ENCODE measurements at regions not wholly inside any gene's neighbourhood (a gene's known extent, or its start where the extent isn't known, plus 50 kb on each side); places are given as distances from the start of the nearest gene placed in this dataset.

DNA sequence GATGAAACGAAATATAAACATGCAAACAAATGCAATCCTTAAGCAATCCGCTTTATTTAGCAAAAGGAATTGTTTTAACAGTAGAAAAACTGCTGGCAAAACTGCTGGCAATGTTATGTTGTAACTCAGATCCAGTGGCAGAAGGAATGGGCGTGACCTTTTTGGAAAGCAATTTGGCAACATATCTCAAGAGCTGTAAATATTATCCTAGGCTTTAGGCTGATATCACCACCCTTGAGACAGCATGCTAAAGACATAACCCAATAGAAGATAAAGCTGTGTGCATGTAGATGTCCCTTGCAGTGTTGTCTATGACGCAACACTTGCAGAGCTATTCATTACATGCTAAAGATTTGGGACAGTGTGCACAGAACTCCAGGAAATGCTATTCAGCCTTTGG is 138.5 kb downstream of the DICER1 start:
- DNase-seq = no peak
- Histone ChIP-seq H3K4me1 (peaks cover 0 to 10% (median 0%) of the 10 kb centered on the region in 4 donors), H3K9me3 (no peaks in the 10 kb centered on the region), H3K36me3 (no peaks in the 10 kb centered on the region), H3K4me3 (no peak overlapping the region), H3K27ac (no peak overlapping the region), H3K27me3 (no peaks in the 10 kb centered on the region)
- TF ChIP-seq POLR2AphosphoS5 (IDR thresholded peaks at IDR 0.05) = no peak
- TF ChIP-seq EP300 (IDR thresholded peaks at IDR 0.05) = no peak
- 54 to 75% methylated on average over 4 of the region's 4 CpGs for WGBS, 2 donors
- intact Hi-C loops (cut with DNase I) = no loop called here

DNA sequence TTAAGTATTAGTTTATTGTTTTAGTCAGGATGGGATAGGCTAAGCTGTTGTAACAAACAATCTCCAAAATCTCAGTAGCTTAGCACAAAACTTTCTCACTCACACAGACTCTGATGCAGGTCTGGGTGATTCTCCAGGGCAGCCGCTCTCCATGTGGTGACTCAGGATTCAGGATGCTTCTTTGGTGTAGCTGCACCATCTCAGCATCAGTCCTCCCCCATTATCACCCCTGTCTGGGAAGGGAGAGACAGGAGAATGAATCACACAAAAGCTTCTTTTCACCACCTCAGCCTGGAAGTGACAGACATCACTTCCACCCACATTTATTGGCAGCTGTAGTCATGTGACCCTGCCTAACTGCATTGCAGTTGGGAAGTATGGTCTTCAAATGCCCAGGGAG is 142.3 kb downstream of the DICER1 start:
- H3K9me3 ChIP-seq = no peaks in the 10 kb centered on the region

DNA sequence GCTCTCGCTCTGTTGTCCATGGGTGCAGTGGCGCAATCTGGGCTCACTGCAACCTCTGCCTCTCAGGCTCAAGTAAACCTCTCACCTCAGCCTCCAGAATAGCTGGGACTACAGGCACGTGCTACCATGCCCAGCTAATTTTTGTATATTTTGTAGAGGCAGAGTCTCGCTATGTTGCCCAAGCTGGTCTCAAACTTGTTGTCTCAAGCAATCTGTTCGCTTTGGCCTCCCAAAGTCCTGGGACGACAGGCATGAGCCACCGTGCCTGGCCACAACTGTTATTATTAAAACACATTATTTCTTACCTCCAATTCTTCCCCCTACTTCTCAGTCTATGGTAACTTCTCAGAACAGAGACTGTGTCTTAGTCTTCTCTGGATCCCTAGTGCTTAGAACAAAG is 143.3 kb downstream of the DICER1 start:
- Histone ChIP-seq H3K4me3 (no peak overlapping the region), H3K36me3 (no peaks in the 10 kb centered on the region), H3K9me3 (no peaks in the 10 kb centered on the region), H3K27ac (no peak overlapping the region), H3K27me3 (no peaks in the 10 kb centered on the region), H3K4me1 (peaks cover 0 to 42% (median 33%) of the 10 kb centered on the region in 4 donors)
- TF ChIP-seq POLR2A (IDR thresholded peaks at IDR 0.05) = no peak
- no peak for TF ChIP-seq POLR2AphosphoS5 (IDR thresholded peaks at IDR 0.05)
- TF ChIP-seq, protein P1, sequence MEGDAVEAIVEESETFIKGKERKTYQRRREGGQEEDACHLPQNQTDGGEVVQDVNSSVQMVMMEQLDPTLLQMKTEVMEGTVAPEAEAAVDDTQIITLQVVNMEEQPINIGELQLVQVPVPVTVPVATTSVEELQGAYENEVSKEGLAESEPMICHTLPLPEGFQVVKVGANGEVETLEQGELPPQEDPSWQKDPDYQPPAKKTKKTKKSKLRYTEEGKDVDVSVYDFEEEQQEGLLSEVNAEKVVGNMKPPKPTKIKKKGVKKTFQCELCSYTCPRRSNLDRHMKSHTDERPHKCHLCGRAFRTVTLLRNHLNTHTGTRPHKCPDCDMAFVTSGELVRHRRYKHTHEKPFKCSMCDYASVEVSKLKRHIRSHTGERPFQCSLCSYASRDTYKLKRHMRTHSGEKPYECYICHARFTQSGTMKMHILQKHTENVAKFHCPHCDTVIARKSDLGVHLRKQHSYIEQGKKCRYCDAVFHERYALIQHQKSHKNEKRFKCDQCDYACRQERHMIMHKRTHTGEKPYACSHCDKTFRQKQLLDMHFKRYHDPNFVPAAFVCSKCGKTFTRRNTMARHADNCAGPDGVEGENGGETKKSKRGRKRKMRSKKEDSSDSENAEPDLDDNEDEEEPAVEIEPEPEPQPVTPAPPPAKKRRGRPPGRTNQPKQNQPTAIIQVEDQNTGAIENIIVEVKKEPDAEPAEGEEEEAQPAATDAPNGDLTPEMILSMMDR (IDR thresholded peaks at IDR 0.05) = no peak
- no peak for TF ChIP-seq EP300 (IDR thresholded peaks at IDR 0.05)
- DNase-seq = no peak
- WGBS, 2 donors = 90 to 92% methylated on average over 7 of the region's 7 CpGs
- intact Hi-C loops (cut with DNase I) = loop anchor here (5.0 kb wide), 2 partner anchors 42 to 83 kb away; no protein-coding TSS in a partner anchor

More for the DNA sequence above, 142.3 kb downstream of the DICER1 start:
- no peak overlapping the region for H3K4me3 ChIP-seq
- WGBS, 2 donors = 91 to 95% methylated on average over 1 of the region's 1 CpG
- peaks cover 0 to 37% (median 23%) of the 10 kb centered on the region in 4 donors for H3K4me1 ChIP-seq
- H3K36me3 ChIP-seq = no peaks in the 10 kb centered on the region
- no peaks in the 10 kb centered on the region for H3K27me3 ChIP-seq
- no peak for DNase-seq
- H3K27ac ChIP-seq = no peak overlapping the region
- TF ChIP-seq EP300 (IDR thresholded peaks at IDR 0.05) (no peak), POLR2A (IDR thresholded peaks at IDR 0.05) (no peak), POLR2AphosphoS5 (IDR thresholded peaks at IDR 0.05) (no peak)
- TF ChIP-seq, protein P1 (IDR thresholded peaks at IDR 0.05) = no peak
- intact Hi-C loops (cut with DNase I) = no loop called here

DNA sequence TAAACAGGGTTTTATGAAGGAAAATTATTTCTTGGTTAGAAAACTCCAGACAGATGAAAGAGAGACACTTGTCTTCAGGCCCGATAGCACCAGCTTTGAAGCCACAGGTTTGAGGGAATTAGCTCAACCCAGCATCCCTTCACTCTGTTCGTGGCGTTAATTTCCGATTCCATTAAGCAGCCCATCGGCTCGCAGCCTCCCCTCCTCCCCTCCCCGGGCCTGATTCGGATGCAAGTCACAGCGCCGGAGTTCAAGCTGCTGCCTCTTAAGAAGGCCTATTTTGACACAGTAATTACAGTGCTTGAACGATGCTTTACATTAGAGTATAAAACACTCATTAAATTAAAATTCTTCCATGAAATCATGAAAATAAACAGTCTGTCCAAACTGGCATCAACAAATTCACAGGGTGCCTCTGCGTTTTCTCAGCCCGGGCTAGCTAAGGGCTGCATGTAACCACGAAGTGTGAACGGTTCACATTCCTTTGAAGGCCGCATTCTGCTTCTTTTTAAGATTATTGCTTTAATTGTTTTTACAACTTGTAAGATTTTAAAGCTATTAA is 145.8 kb downstream of the DICER1 start:
- H3K4me1 ChIP-seq = peaks cover 0 to 50% (median 43%) of the 10 kb centered on the region in 4 donors
- peak; percentile 75 for DNase-seq
- TF ChIP-seq EP300 (IDR thresholded peaks at IDR 0.05) = peak in 2 of 4 donors; percentile 58 to 68
- TF ChIP-seq POLR2AphosphoS5 (IDR thresholded peaks at IDR 0.05) = peak; percentile 63 to 88 (median 80)
- TF ChIP-seq, protein P1 (IDR thresholded peaks at IDR 0.05) = no peak
- no peaks in the 10 kb centered on the region for H3K9me3 ChIP-seq
- no peaks in the 10 kb centered on the region for H3K27me3 ChIP-seq
- peak overlapping the region in 2 of 4 donors; percentile 6 to 15 for H3K4me3 ChIP-seq
- no peaks in the 10 kb centered on the region for H3K36me3 ChIP-seq
- intact Hi-C loops (cut with DNase I) = loop anchor here (2.0 to 5.0 kb wide), 5 partner anchors 29 to 86 kb away; no protein-coding TSS in a partner anchor
- whole genome bisulfite sequencing, 2 donors = 36 to 57% methylated on average over 16 of the region's 16 CpGs
- peak overlapping the region; percentile 6 to 76 (median 68) for H3K27ac ChIP-seq

DNA sequence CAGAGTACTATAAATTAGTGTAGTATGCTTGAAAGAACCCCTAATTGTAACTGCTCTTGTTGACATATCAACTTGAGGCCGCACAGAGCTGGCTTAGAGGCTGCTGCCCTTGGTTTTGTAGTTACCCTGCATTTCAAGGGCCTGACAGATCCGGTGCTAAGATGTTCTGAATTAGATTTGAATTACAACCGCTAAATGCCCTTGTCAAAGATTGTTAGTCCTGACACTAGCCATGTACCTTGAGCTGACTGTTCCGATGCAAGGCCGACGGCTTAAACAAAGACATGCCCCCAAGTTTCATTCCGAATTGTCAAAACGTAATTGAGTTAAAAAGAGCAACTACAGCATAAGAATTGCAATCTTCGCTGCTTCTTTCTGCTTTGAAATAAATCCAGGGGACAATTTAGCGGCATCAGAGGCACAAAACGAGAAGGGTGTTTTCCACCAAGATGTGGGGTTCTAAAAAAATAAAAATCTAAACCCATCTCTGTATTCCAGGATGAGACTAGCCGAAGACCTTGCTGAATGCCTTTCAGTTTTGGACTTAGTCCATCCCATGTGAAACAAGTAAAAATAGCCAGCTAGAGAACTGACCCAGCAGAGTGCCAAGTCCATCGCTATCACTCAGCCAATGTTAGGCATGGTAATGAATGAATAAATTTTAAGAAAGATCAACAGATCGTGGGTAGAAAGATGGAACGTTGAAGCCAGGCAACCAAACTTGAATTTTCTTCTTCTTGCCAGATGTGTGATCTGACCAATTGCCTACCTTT is 148.7 kb downstream of the DICER1 start:
- no peak for DNase-seq
- H3K4me1 ChIP-seq = peaks cover 0 to 50% (median 43%) of the 10 kb centered on the region in 4 donors
- WGBS, 2 donors = 85 to 87% methylated on average over 15 of the region's 15 CpGs
- peak overlapping the region in 3 of 4 donors; percentile 64 to 76 (median 73) for H3K27ac ChIP-seq
- H3K36me3 ChIP-seq = no peaks in the 10 kb centered on the region
- H3K9me3 ChIP-seq = no peaks in the 10 kb centered on the region
- no peak overlapping the region for H3K4me3 ChIP-seq
- peak in 1 of 4 donors; percentile 43 for TF ChIP-seq EP300 (IDR thresholded peaks at IDR 0.05)
- TF ChIP-seq POLR2AphosphoS5 (IDR thresholded peaks at IDR 0.05) = peak; percentile 67 to 88 (median 79)
- no peak for TF ChIP-seq POLR2A (IDR thresholded peaks at IDR 0.05)
- TF ChIP-seq, protein P1 (IDR thresholded peaks at IDR 0.05) = no peak
- H3K27me3 ChIP-seq = no peaks in the 10 kb centered on the region
- intact Hi-C loops (cut with DNase I) = no loop called here
